HG03442 (cell line): ENCODE measurements at regions not wholly inside any gene's neighbourhood (a gene's known extent, or its start where the extent isn't known, plus 50 kb on each side); places are given as distances from the start of the nearest gene placed in this dataset.

Experiments used
- ATAC-seq: cut with Tn5 transposase; IDR thresholded peaks from one replicate; pipeline ENCODE4 v1.9.1; 2021; ENCODE audit warnings: mild to moderate bottlenecking, moderate library complexity; ENCODE audit not compliant: unreplicated experiment

- no peak for ATAC-seq
Measured at GRCh38 chr6:144989319-144990107, 704.4 kb downstream of the UTRN start.

- no peak for ATAC-seq
Measured at GRCh38 chr6:144990784-144991183, 705.6 kb downstream of the UTRN start.

GRCh38 chr6:144993870-144994269, 708.7 kb downstream of the UTRN start:
- no peak for ATAC-seq

- no peak for ATAC-seq
Measured at GRCh38 chr6:144997996-144998395, 712.9 kb downstream of the UTRN start.

- ATAC-seq = no peak
Measured at GRCh38 chr6:144999127-144999526, 714.0 kb downstream of the UTRN start.

GRCh38 chr6:145003145-145003544, 718.0 kb downstream of the UTRN start:
- ATAC-seq = no peak

GRCh38 chr6:145006914-145007313, 721.8 kb downstream of the UTRN start:
- ATAC-seq = no peak

- ATAC-seq = no peak
Measured at GRCh38 chr6:145008715-145009114, 723.6 kb downstream of the UTRN start.

- no peak for ATAC-seq
Measured at GRCh38 chr6:145009711-145010110, 724.6 kb downstream of the UTRN start.

- no peak for ATAC-seq
Measured at GRCh38 chr6:145012039-145012662, 723.2 kb downstream of the EPM2A start.

GRCh38 chr6:145015739-145016558, 719.4 kb downstream of the EPM2A start:
- ATAC-seq = peak; percentile 100

- ATAC-seq = no peak
Measured at GRCh38 chr6:145017051-145017450, 718.3 kb downstream of the EPM2A start.

GRCh38 chr6:145017516-145017915, 717.8 kb downstream of the EPM2A start:
- no peak for ATAC-seq

GRCh38 chr6:145018027-145018426, 717.3 kb downstream of the EPM2A start:
- no peak for ATAC-seq

GRCh38 chr6:145020114-145020513, 715.2 kb downstream of the EPM2A start:
- ATAC-seq = no peak

GRCh38 chr6:145020543-145020942, 714.8 kb downstream of the EPM2A start:
- ATAC-seq = no peak

GRCh38 chr6:145022199-145022796, 713.0 kb downstream of the EPM2A start:
- no peak for ATAC-seq

- ATAC-seq = no peak
Measured at GRCh38 chr6:145023116-145023726, 712.1 kb downstream of the EPM2A start.

GRCh38 chr6:145025488-145025887, 709.8 kb downstream of the EPM2A start:
- no peak for ATAC-seq

GRCh38 chr6:145026267-145026679, 709.0 kb downstream of the EPM2A start:
- ATAC-seq = no peak
